ENCODE measurements at regions not wholly inside any gene's neighbourhood (a gene's known extent, or its start where the extent isn't known, plus 50 kb on each side); places are given as distances from the start of the nearest gene placed in this dataset.

GRCh38 chr1:207240325-207241101, 81.0 kb upstream of the CD55 start:
- TF ChIP-seq SNAI2 (CRISPR knock-in tag; IDR thresholded peaks at IDR 0.05) (no peak), ARNTL (CRISPR knock-in tag; IDR thresholded peaks at IDR 0.05; ENCODE audit: borderline replicate concordance, low read depth) (no peak), TSHZ2 (CRISPR knock-in tag; IDR thresholded peaks at IDR 0.05) (no peak), PATZ1 (CRISPR knock-in tag; IDR thresholded peaks at IDR 0.05; ENCODE audit: borderline replicate concordance) (no peak), CREB5 (CRISPR knock-in tag; IDR thresholded peaks at IDR 0.05; ENCODE audit: low read depth) (no peak), POU6F1 (CRISPR knock-in tag; IDR thresholded peaks at IDR 0.05; ENCODE audit: borderline replicate concordance, low read depth) (no peak), RARB (CRISPR knock-in tag; IDR thresholded peaks at IDR 0.05) (no peak), ZFP30 (CRISPR knock-in tag; IDR thresholded peaks at IDR 0.05) (no peak), CSDC2 (CRISPR knock-in tag; IDR thresholded peaks at IDR 0.05) (no peak)

Measured in SK-N-SH treated with all-trans-retinoic acid at 6 μM for 48 hours (cell line).